SK-N-SH (cell line): ENCODE measurements at regions not wholly inside any gene's neighbourhood (a gene's known extent, or its start where the extent isn't known, plus 50 kb on each side); places are given as distances from the start of the nearest gene placed in this dataset.

Experiments
- CTCF ChIA-PET: fragments of 300-600, 350-600 bp; formaldehyde crosslinking; extraction: SDS; loops from one replicate; lab custom pipeline; 2021; lab: Yijun Ruan, JAX
- POLR2A ChIA-PET: fragments of 350-600 bp; sonication (Branson Sonifier 250); formaldehyde crosslinking; extraction: SDS; loops from one replicate; lab custom pipeline; 2020; ENCODE audit warnings: antibody characterized with exemption, inconsistent platforms; lab: Yijun Ruan, JAX
- DNase-seq: peaks from one replicate; pipeline ENCODE4 v3.0.0; 2012
- H2AFZ ChIP-seq: fragments of 200-600 bp; sonication (generic); 2 replicates; pipeline ENCODE4 v1.8.1; 2016; ENCODE audit warnings: antibody characterized with exemption, mild to moderate bottlenecking, low read depth
- H3F3A ChIP-seq: fragments of 200-600 bp; sonication (generic); replicated peaks from 2 replicates; pipeline ENCODE3; 2016; ENCODE audit warnings: antibody characterized with exemption, mild to moderate bottlenecking; ENCODE audit not compliant: insufficient read depth
- H3K27ac ChIP-seq, 2 experiments: fragments of 200-500 bp in 1 of 2; fragments of 200-600 bp in 1 of 2; sonication (Bioruptor generic) in 1 of 2; sonication (generic), shearing (Covaris generic) in 1 of 2; 2 replicates each; pipeline versions ENCODE4 v1.5.1 to v1.6.1; 2014 to 2016; ENCODE audit warnings: low read depth in 2 of 2, inconsistent platforms in 1 of 2, low read length in 1 of 2, mild to moderate bottlenecking in 1 of 2, mixed read lengths in 1 of 2
- H3K27me3 ChIP-seq: fragments of 200-600 bp; sonication (generic), shearing (Covaris generic); 2 replicates; pipeline ENCODE4 v1.6.1; 2016; ENCODE audit warnings: mixed run types; ENCODE audit not compliant: insufficient read depth
- H3K36me3 ChIP-seq, 2 experiments: fragments of 200-500 bp in 1 of 2; fragments of 200-600 bp in 1 of 2; sonication (Bioruptor generic) in 1 of 2; sonication (generic) in 1 of 2; replicated peaks in 1 of 2; 2 replicates each; pipeline versions ENCODE3 to v1.5.1; 2014 to 2016; ENCODE audit warnings: low read length in 1 of 2, mild to moderate bottlenecking in 1 of 2; ENCODE audit not compliant: insufficient read depth in 2 of 2, control insufficient read depth in 1 of 2
- H3K4me1 ChIP-seq, 2 experiments: fragments of 200-500 bp in 1 of 2; fragments of 200-600 bp in 1 of 2; sonication (Bioruptor generic) in 1 of 2; sonication (generic), shearing (Covaris generic) in 1 of 2; 2 replicates each; pipeline versions ENCODE4 v1.5.1 to v1.6.1; 2014 to 2016; ENCODE audit warnings: low read depth in 1 of 2, low read length in 1 of 2, mixed run types in 1 of 2; ENCODE audit not compliant: insufficient read depth in 2 of 2, control insufficient read depth in 1 of 2
- H3K4me2 ChIP-seq: fragments of 200-600 bp; sonication (generic), shearing (Covaris generic); 2 replicates; pipeline ENCODE4 v1.6.1; 2017; ENCODE audit warnings: mixed run types
- H3K4me3 ChIP-seq, 2 experiments: fragments of 200-500 bp in 1 of 2; fragments of 200-600 bp in 1 of 2; sonication (Bioruptor generic) in 1 of 2; sonication (generic), shearing (Covaris generic) in 1 of 2; 2 replicates each; pipeline versions ENCODE4 v1.5.1 to v1.8.1; 2014 to 2016; ENCODE audit warnings: low read depth in 2 of 2, inconsistent platforms in 1 of 2, low read length in 1 of 2, mild to moderate bottlenecking in 1 of 2, mixed read lengths in 1 of 2, moderate library complexity in 1 of 2
- H3K79me2 ChIP-seq: fragments of 200-600 bp; sonication (generic); 2 replicates; pipeline ENCODE4 v1.8.1; 2017; ENCODE audit warnings: mild to moderate bottlenecking; ENCODE audit not compliant: insufficient read depth
- H3K9ac ChIP-seq: fragments of 200-600 bp; sonication (generic); 2 replicates; pipeline ENCODE4 v1.6.1; 2017; ENCODE audit warnings: mixed run types
- H3K9me2 ChIP-seq: fragments of 200-600 bp; sonication (generic); 2 replicates; pipeline ENCODE4 v1.6.1; 2017; ENCODE audit warnings: mixed run types
- H3K9me3 ChIP-seq: fragments of 200-600 bp; sonication (generic); 2 replicates; pipeline ENCODE4 v1.6.1; 2017; ENCODE audit warnings: mixed run types, mild to moderate bottlenecking, moderate library complexity
- H4K20me1 ChIP-seq: fragments of 200-600 bp; sonication (generic); 2 replicates; pipeline ENCODE4 v1.6.1; 2017; ENCODE audit warnings: mild to moderate bottlenecking, mixed run types; ENCODE audit not compliant: insufficient read depth
- ELF1 ChIP-seq: IDR thresholded peaks from 2 replicates; pipeline ENCODE4 v1.4.0; 2012
- FOSL2 ChIP-seq: IDR thresholded peaks from 2 replicates; pipeline ENCODE4 v1.4.0; 2012; ENCODE audit warnings: low read depth, mild to moderate bottlenecking, moderate library complexity, borderline replicate concordance
- FOXM1 ChIP-seq: IDR thresholded peaks from 2 replicates; pipeline ENCODE4 v1.4.0; 2012; ENCODE audit warnings: low read depth, mild to moderate bottlenecking
- GABPA ChIP-seq: IDR thresholded peaks from 2 replicates; pipeline ENCODE4 v1.4.0; 2012; ENCODE audit warnings: low read depth, mild to moderate bottlenecking
- GATA2 ChIP-seq: sonication (generic); formaldehyde crosslinking; IDR thresholded peaks from 2 replicates; pipeline ENCODE4 v1.5.0; 2020; ENCODE audit warnings: mild to moderate bottlenecking, missing genetic modification reagents
- NFIC ChIP-seq: IDR thresholded peaks from 2 replicates; pipeline ENCODE4 v1.4.0; 2012; ENCODE audit warnings: borderline replicate concordance
- POLR2AphosphoS5 ChIP-seq: IDR thresholded peaks from 2 replicates; pipeline ENCODE4 v1.6.1; 2012; ENCODE audit warnings: low read depth, low read length
- RCOR1 ChIP-seq: fragments of 150-350 bp; IDR thresholded peaks from 2 replicates; pipeline ENCODE4 v1.6.1; 2017; ENCODE audit warnings: antibody characterized with exemption, low read length
- SMC3 ChIP-seq: IDR thresholded peaks from 2 replicates; pipeline ENCODE4 v1.6.1; 2012; ENCODE audit warnings: low read depth, low read length, improper control_type of control experiment
- TAF1 ChIP-seq: IDR thresholded peaks from 2 replicates; pipeline ENCODE4 v1.6.1; 2012; ENCODE audit warnings: low read depth, mild to moderate bottlenecking, low read length, moderate library complexity, borderline replicate concordance
- TCF12 ChIP-seq: IDR thresholded peaks from 2 replicates; pipeline ENCODE4 v1.4.0; 2012
- YY1 ChIP-seq: IDR thresholded peaks from 2 replicates; pipeline ENCODE4 v1.4.0; 2012; ENCODE audit warnings: low read depth, mild to moderate bottlenecking
- ZBTB33 ChIP-seq: IDR thresholded peaks from 2 replicates; pipeline ENCODE4 v1.4.0; 2012; ENCODE audit warnings: low read depth, borderline replicate concordance
- WGBS: methylation state at CpG from one replicate; pipeline ENCODE4 v1.1.6; 2017; ENCODE audit warnings: low lambda C conversion rate; 5-methylcytosine and 5-hydroxymethylcytosine counted together
- TF ChIP-seq, protein P1 (sequence below): IDR thresholded peaks from 2 replicates; pipeline ENCODE4 v1.4.0; 2012; ENCODE audit warnings: low read depth, borderline replicate concordance
- TF ChIP-seq, protein P2 (sequence below): IDR thresholded peaks from 2 replicates; pipeline ENCODE4; 2012

DNA sequence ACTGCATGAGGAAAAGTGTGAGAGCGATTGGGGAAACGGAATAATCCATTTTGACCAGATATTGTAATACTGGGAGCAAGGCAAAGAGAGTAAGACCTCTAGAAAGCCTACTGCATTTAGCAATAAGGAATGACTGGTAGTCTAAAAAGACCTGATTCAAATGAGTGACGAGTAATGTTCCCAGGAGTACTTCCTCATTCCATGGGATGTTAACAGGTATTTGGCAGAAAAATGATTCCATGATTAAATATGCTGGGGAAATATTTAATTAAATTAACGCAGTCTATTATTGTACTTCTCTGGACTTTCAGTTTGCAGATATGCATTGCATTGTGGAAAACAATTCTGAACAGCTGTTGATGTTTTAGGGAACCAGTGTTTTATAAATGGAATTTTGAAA is 105.5 kb downstream of the RPE65 start:
- TF ChIP-seq, protein P1, sequence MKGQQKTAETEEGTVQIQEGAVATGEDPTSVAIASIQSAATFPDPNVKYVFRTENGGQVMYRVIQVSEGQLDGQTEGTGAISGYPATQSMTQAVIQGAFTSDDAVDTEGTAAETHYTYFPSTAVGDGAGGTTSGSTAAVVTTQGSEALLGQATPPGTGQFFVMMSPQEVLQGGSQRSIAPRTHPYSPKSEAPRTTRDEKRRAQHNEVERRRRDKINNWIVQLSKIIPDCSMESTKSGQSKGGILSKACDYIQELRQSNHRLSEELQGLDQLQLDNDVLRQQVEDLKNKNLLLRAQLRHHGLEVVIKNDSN: no peak
- TF ChIP-seq FOXM1 (no peak), RCOR1 (no peak), ELF1 (0 out of 2 replicates have a peak, but pooled peaks have one; percentile 13)
- H3K4me1 ChIP-seq: peaks cover 0 to 3% of the 10 kb centered on the region in 2 experiments; a peak in 1 of 4 replicates
- H2AFZ ChIP-seq: 0 out of 2 replicates have a peak overlapping the region, but pooled peaks have one; percentile 0
- no peak for DNase-seq
- H3K4me3 ChIP-seq: no peak overlapping the region
- H3K79me2 ChIP-seq: no peaks in the 10 kb centered on the region
- H3F3A ChIP-seq: no peaks in the 10 kb centered on the region
- H3K27ac ChIP-seq: no peak overlapping the region
- no peaks in the 10 kb centered on the region for H3K27me3 ChIP-seq
- no peak overlapping the region for H3K4me2 ChIP-seq
- ChIA-PET POLR2A (no interaction called here), CTCF (interaction anchor here (1.0 to 18.1 kb wide), 6 partner anchors 10 to 227 kb away, joined by 3 to 477 read pairs (median 26); no protein-coding TSS in a partner anchor)
- 77% methylated on average over 4 of the region's 4 CpGs for WGBS
- no peaks in the 10 kb centered on the region for H3K9me3 ChIP-seq
- H4K20me1 ChIP-seq: no peaks in the 10 kb centered on the region
- no peaks in the 10 kb centered on the region for H3K9me2 ChIP-seq
- no peak overlapping the region for H3K9ac ChIP-seq
- H3K36me3 ChIP-seq: no peaks in the 10 kb centered on the region

DNA sequence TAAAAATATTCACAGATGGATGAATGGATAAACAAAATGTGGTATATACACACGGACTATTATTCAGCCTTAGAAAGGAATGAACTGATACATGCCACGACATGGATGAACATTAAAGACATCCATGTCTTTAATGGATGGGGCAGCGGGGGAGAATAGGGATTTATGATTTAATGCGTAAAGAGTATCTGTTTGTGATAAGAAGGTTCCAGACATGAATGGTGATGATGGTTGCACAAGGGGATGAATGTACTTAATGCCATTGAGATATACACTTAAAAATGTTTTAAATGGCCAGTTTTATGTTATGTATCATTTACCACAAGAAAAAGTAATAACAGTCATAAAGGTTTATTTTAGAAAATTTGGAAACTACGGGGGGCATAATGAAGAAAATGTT is 108.6 kb upstream of the WLS start:
- no peak overlapping the region for H3K27ac ChIP-seq
- no peaks in the 10 kb centered on the region for H3K9me3 ChIP-seq
- peaks cover 0 to 3% of the 10 kb centered on the region in 2 experiments; a peak in 1 of 4 replicates for H3K4me1 ChIP-seq
- H3K4me2 ChIP-seq: no peak overlapping the region
- no peak for DNase-seq
- no peaks in the 10 kb centered on the region for H4K20me1 ChIP-seq
- POLR2A ChIA-PET: no interaction called here
- H3F3A ChIP-seq: no peaks in the 10 kb centered on the region
- H3K36me3 ChIP-seq: no peaks in the 10 kb centered on the region
- H3K9me2 ChIP-seq: no peaks in the 10 kb centered on the region
- CTCF ChIA-PET: interaction anchor here (2.5 to 18.1 kb wide), 3 partner anchors 19 to 224 kb away, joined by 13 to 477 read pairs (median 24); partner anchors contain the start of gene WLS
- TF ChIP-seq POLR2AphosphoS5 (no peak), YY1 (no peak), ELF1 (no peak), GATA2 (CRISPR knock-in tag) (no peak), TCF12 (no peak), SMC3 (no peak), ZBTB33 (no peak), GABPA (no peak), NFIC (no peak), FOSL2 (no peak), TAF1 (no peak)
- TF ChIP-seq, protein P1: no peak
- TF ChIP-seq, protein P2, sequence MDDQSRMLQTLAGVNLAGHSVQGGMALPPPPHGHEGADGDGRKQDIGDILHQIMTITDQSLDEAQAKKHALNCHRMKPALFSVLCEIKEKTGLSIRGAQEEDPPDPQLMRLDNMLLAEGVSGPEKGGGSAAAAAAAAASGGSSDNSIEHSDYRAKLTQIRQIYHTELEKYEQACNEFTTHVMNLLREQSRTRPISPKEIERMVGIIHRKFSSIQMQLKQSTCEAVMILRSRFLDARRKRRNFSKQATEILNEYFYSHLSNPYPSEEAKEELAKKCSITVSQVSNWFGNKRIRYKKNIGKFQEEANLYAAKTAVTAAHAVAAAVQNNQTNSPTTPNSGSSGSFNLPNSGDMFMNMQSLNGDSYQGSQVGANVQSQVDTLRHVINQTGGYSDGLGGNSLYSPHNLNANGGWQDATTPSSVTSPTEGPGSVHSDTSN: no peak
- TF ChIP-seq, all 33 proteins: peak for 0
- no peak overlapping the region for H3K9ac ChIP-seq
- WGBS: 84% methylated on average over 5 of the region's 5 CpGs
- H3K4me3 ChIP-seq: no peak overlapping the region
- no peaks in the 10 kb centered on the region for H3K27me3 ChIP-seq
- no peak overlapping the region for H2AFZ ChIP-seq
- no peaks in the 10 kb centered on the region for H3K79me2 ChIP-seq
